IMR-90 (cell line): ENCODE measurements at regions not wholly inside any gene's neighbourhood (a gene's known extent, or its start where the extent isn't known, plus 50 kb on each side); places are given as distances from the start of the nearest gene placed in this dataset.

Experiments
- ATAC-seq: fragments of 200-7000 bp; cut with Tn5 transposase; 2 replicates; pipeline ENCODE4 v1.9.1; 2020; ENCODE audit warnings: low read depth, mild to moderate bottlenecking, moderate library complexity
- BruUV-seq: library from RNA; stranded (reverse); fragments of 400-500 nt; replicated peaks from 2 replicates; lab custom pipeline; 2021; lab: Mats Ljungman, UMichigan
- CTCF ChIA-PET: fragments of 300-600 bp; formaldehyde crosslinking; extraction: SDS; loops from one replicate; lab custom pipeline; 2021; ENCODE audit warnings: antibody characterized with exemption; lab: Yijun Ruan, JAX
- POLR2A ChIA-PET: fragments of 300-600 bp; sonication (Branson Sonifier 250); formaldehyde crosslinking; loops from one replicate; lab custom pipeline; 2022; ENCODE audit warnings: antibody characterized with exemption; ENCODE audit not compliant: unreplicated experiment; lab: Charles Lee
- DNase-seq: peaks from one replicate; pipeline ENCODE4 v3.0.0; 2013
- H2AFZ ChIP-seq: replicated peaks from 2 replicates; pipeline ENCODE3; 2013; ENCODE audit warnings: low read length, mild to moderate bottlenecking; ENCODE audit not compliant: poor library complexity
- H2AK5ac ChIP-seq: 2 replicates; pipeline ENCODE4 v1.6.1; 2013; ENCODE audit warnings: low read depth, low read length, inconsistent platforms
- H2AK9ac ChIP-seq: replicated peaks from 2 replicates; pipeline ENCODE3; 2013; ENCODE audit warnings: mild to moderate bottlenecking, low read depth, low read length, moderate library complexity; ENCODE audit not compliant: poor library complexity
- H2BK120ac ChIP-seq: 2 replicates; pipeline ENCODE4 v1.6.1; 2013; ENCODE audit warnings: low read depth, low read length, inconsistent platforms
- H2BK15ac ChIP-seq: 3 replicates; pipeline ENCODE4 v1.6.1; 2013; ENCODE audit warnings: low read depth, low read length, inconsistent platforms
- H2BK20ac ChIP-seq: 2 replicates; pipeline ENCODE4 v1.6.1; 2013; ENCODE audit warnings: low read depth, mild to moderate bottlenecking, inconsistent platforms, low read length, moderate library complexity
- H2BK5ac ChIP-seq: 2 replicates; pipeline ENCODE4 v1.6.1; 2013; ENCODE audit warnings: mild to moderate bottlenecking, low read depth, low read length, inconsistent platforms; ENCODE audit not compliant: poor library complexity, severe bottlenecking
- H3K14ac ChIP-seq: replicated peaks from 2 replicates; pipeline ENCODE4 v1.6.1; 2013; ENCODE audit warnings: low read depth, low read length, inconsistent platforms
- H3K18ac ChIP-seq: 2 replicates; pipeline ENCODE4 v1.6.1; 2013; ENCODE audit warnings: low read depth, low read length, control low read depth
- H3K23ac ChIP-seq: 2 replicates; pipeline ENCODE4 v1.6.1; 2013; ENCODE audit warnings: low read depth, low read length, inconsistent platforms
- H3K27ac ChIP-seq: 2 replicates; pipeline ENCODE4 v1.5.1; 2013; ENCODE audit warnings: mild to moderate bottlenecking, control low read depth, low read length; ENCODE audit not compliant: insufficient read depth
- H3K27me3 ChIP-seq: 2 replicates; pipeline ENCODE4 v1.6.1; 2013; ENCODE audit warnings: low read length; ENCODE audit not compliant: control insufficient read depth, insufficient read depth
- H3K36me3 ChIP-seq: 2 replicates; pipeline ENCODE4 v1.6.1; 2013; ENCODE audit warnings: low read length, mixed read lengths; ENCODE audit not compliant: control insufficient read depth, insufficient read depth
- H3K4ac ChIP-seq: 2 replicates; pipeline ENCODE4 v1.6.1; 2013; ENCODE audit warnings: low read depth, low read length, inconsistent platforms
- H3K4me1 ChIP-seq: 2 replicates; pipeline ENCODE4 v1.6.1; 2013; ENCODE audit warnings: low read length, mixed read lengths; ENCODE audit not compliant: control insufficient read depth, insufficient read depth
- H3K4me2 ChIP-seq: 2 replicates; pipeline ENCODE4 v1.6.1; 2013; ENCODE audit warnings: low read depth, mild to moderate bottlenecking, control low read depth, low read length, moderate library complexity
- H3K4me3 ChIP-seq: 2 replicates; pipeline ENCODE4 v1.5.1; 2013; ENCODE audit warnings: low read depth, mild to moderate bottlenecking, control low read depth, low read length, moderate library complexity; ENCODE audit not compliant: insufficient read depth
- H3K56ac ChIP-seq: 2 replicates; pipeline ENCODE4 v1.6.1; 2013; ENCODE audit warnings: low read length, inconsistent platforms; ENCODE audit not compliant: insufficient read depth; ENCODE audit errors: extremely low read depth
- H3K79me1 ChIP-seq, 2 experiments: 2 replicates each; pipeline ENCODE4 v1.6.1; 2013; ENCODE audit warnings: low read length in 2 of 2, inconsistent platforms in 1 of 2, low read depth in 1 of 2
- H3K9ac ChIP-seq: 2 replicates; pipeline ENCODE4 v1.6.1; 2013; ENCODE audit warnings: low read depth, low read length, control low read depth
- H3K9me1 ChIP-seq: 2 replicates; pipeline ENCODE4 v1.6.1; 2013; ENCODE audit warnings: low read length, inconsistent platforms; ENCODE audit not compliant: insufficient read depth
- H3K9me3 ChIP-seq: 2 replicates; pipeline ENCODE4 v1.6.1; 2013; ENCODE audit warnings: low read length; ENCODE audit not compliant: control insufficient read depth, insufficient read depth
- H4K20me1 ChIP-seq: 2 replicates; pipeline ENCODE4 v1.6.1; 2013; ENCODE audit warnings: low read length, inconsistent platforms; ENCODE audit not compliant: insufficient read depth
- H4K5ac ChIP-seq: 2 replicates; pipeline ENCODE4 v1.6.1; 2013; ENCODE audit warnings: mild to moderate bottlenecking, low read depth, low read length, control low read depth
- H4K8ac ChIP-seq, 2 experiments: 2 replicates each; pipeline ENCODE4 v1.6.1; 2013; ENCODE audit warnings: low read depth in 2 of 2, low read length in 2 of 2, control low read depth in 1 of 2, inconsistent platforms in 1 of 2
- H4K91ac ChIP-seq: 2 replicates; pipeline ENCODE4 v1.6.1; 2013; ENCODE audit warnings: low read depth, low read length, inconsistent platforms; ENCODE audit not compliant: insufficient read depth
- NFE2L2 ChIP-seq: fragments of 150-350 bp; IDR thresholded peaks from 2 replicates; pipeline ENCODE4 v1.6.1; 2016; ENCODE audit warnings: low read depth, mild to moderate bottlenecking, low read length
- RAD21 ChIP-seq: IDR thresholded peaks from 2 replicates; pipeline ENCODE4 v1.6.1; 2012; ENCODE audit warnings: low read length, improper control_type of control experiment
- WGBS, 2 experiments: methylation state at CpG; one replicate each; pipeline versions ENCODE4 v1.1.5 to v1.1.7; 2013; ENCODE audit warnings: missing lambda C conversion rate in 2 of 2; ENCODE audit not compliant: insufficient read length in 1 of 2; ENCODE audit errors: extremely low coverage in 2 of 2; 5-methylcytosine and 5-hydroxymethylcytosine counted together
- dilution Hi-C: fragments of 300-500 bp; cut with HindIII; formaldehyde crosslinking; loops from one replicate; pipeline ENCODE4 v1.14.3; 2018; ENCODE audit warnings: low sequenced_read_pairs; ENCODE audit not compliant: unreplicated experiment
- in situ Hi-C: fragments of 300-500 bp; cut with MboI; formaldehyde crosslinking; loops from 3 replicates; pipeline ENCODE4 v1.14.3; 2019; ENCODE audit warnings: low sequenced_read_pairs, inconsistent platforms, mixed read lengths
- intact Hi-C: fragments of 100-400 bp; cut with micrococcal nuclease; formaldehyde crosslinking; loops from 2 replicates; pipeline ENCODE4 v1.10.0; 2022

DNA sequence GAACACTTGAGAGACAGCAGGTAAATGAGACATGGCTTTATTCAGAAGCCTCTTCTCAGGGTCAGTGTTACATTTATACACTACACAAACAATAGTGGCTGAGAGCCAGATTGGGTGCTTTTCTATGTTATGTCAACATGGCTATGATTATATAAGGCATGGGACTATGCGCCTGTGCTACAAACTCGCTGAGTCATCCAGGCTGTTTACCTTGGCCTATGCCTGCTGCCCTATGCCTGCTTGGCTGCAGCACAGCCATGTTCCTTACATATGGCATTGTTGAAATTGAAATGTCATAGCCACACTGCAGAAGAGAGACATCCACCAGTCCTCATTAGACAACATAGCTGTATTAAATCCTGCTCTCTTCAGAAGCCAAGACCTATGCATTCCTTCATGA, 236.3 kb upstream of the NWD2 start:
- H3K18ac ChIP-seq: no peak overlapping the region
- BruUV-seq: no TSS peak
- no peaks in the 10 kb centered on the region for H3K9me1 ChIP-seq
- H3K4me2 ChIP-seq: no peak overlapping the region
- TF ChIP-seq NFE2L2 (peak; percentile 41), RAD21 (no peak)
- no peak overlapping the region for H2BK5ac ChIP-seq
- no peak for ATAC-seq
- H3K27me3 ChIP-seq: no peaks in the 10 kb centered on the region
- H4K5ac ChIP-seq: no peak overlapping the region
- CTCF ChIA-PET: no interaction called here
- H3K23ac ChIP-seq: no peak overlapping the region
- H4K91ac ChIP-seq: no peak overlapping the region
- no peaks in the 10 kb centered on the region for H3K4me1 ChIP-seq
- no peak overlapping the region for H2BK20ac ChIP-seq
- H3K27ac ChIP-seq: no peak overlapping the region
- no peak overlapping the region for H4K8ac ChIP-seq
- no peak overlapping the region for H3K4ac ChIP-seq
- dilution Hi-C loops (no loop called here), in situ Hi-C loops (no loop called here), intact Hi-C loops (no loop called here)
- no peaks in the 10 kb centered on the region for H3K36me3 ChIP-seq
- no peak overlapping the region for H3K56ac ChIP-seq
- POLR2A ChIA-PET: no interaction called here
- no peaks in the 10 kb centered on the region for H3K79me1 ChIP-seq
- H2BK15ac ChIP-seq: no peak overlapping the region
- no peak overlapping the region for H3K14ac ChIP-seq
- no peak overlapping the region for H3K4me3 ChIP-seq
- H2AK9ac ChIP-seq: no peak overlapping the region
- DNase-seq: no peak
- H3K9ac ChIP-seq: no peak overlapping the region
- H3K9me3 ChIP-seq: peaks cover 4% of the 10 kb centered on the region; the same call in 1 of the 2 replicates
- no peak overlapping the region for H2BK120ac ChIP-seq
- H4K20me1 ChIP-seq: no peaks in the 10 kb centered on the region
- no peak overlapping the region for H2AK5ac ChIP-seq
- no peak overlapping the region for H2AFZ ChIP-seq
- no CpG with 5 or more reads among the region's 2 CpGs for WGBS, 2 experiments
